ENCODE measurements at regions not wholly inside any gene's neighbourhood (a gene's known extent, or its start where the extent isn't known, plus 50 kb on each side); places are given as distances from the start of the nearest gene placed in this dataset.
A peak's percentile ranks its signal among the peaks of the same experiment; 100 is the strongest.

DNA sequence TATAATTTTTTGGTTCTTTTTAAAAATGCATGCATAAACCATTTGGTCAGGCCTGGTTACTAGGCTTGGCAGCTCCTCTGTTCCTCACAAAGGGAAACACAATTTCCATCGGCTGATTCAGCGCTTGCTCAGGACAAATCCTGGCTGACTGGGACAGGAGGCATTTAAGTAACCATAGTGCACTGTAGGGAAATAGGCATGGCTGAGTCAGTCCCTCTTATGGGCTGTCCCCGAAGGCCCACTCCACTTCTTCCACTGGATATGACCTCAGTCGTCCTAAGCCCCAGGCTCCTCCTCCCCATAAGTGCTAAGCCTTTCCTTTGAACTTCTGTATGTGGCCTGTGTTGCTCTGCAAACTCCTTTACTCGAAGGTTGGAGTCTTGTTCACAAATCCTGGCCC, 71.2 kb upstream of the GLIS3 start:
- H3K27me3 ChIP-seq (ENCODE audit: control insufficient read depth in 1 of 2, insufficient read depth in 2 of 2, low read length in 2 of 2), result no peaks in the 10 kb centered on the region
- no peak overlapping the region for H3K4me3 ChIP-seq (ENCODE audit: low read length)
- ChIA-PET POLR2A (no interaction called here), CTCF (no interaction called here)
- TF ChIP-seq, protein P1, sequence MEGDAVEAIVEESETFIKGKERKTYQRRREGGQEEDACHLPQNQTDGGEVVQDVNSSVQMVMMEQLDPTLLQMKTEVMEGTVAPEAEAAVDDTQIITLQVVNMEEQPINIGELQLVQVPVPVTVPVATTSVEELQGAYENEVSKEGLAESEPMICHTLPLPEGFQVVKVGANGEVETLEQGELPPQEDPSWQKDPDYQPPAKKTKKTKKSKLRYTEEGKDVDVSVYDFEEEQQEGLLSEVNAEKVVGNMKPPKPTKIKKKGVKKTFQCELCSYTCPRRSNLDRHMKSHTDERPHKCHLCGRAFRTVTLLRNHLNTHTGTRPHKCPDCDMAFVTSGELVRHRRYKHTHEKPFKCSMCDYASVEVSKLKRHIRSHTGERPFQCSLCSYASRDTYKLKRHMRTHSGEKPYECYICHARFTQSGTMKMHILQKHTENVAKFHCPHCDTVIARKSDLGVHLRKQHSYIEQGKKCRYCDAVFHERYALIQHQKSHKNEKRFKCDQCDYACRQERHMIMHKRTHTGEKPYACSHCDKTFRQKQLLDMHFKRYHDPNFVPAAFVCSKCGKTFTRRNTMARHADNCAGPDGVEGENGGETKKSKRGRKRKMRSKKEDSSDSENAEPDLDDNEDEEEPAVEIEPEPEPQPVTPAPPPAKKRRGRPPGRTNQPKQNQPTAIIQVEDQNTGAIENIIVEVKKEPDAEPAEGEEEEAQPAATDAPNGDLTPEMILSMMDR (IDR thresholded peaks at IDR 0.05), result no peak
- DNase-seq, result no peak
- no peak overlapping the region for H3K4me3 Mint-ChIP-seq
- peaks cover 15% of the 10 kb centered on the region for H3K27me3 Mint-ChIP-seq
- no peaks in the 10 kb centered on the region for H3K36me3 Mint-ChIP-seq (ENCODE audit: low read depth)
- no peak for ATAC-seq (ENCODE audit: poor library complexity)
- no peaks in the 10 kb centered on the region for H3K36me3 ChIP-seq (ENCODE audit: insufficient read depth, low read length)
- intact Hi-C loops (cut with DNase I, micrococcal nuclease), result loop anchor here in 1 of 2 experiments (10.0 kb wide), 1 partner anchor 1136 kb away; no protein-coding TSS in a partner anchor
- no peaks in the 10 kb centered on the region for H3K9me3 Mint-ChIP-seq
- no peak overlapping the region for H3K27ac Mint-ChIP-seq
- H3K4me1 ChIP-seq (ENCODE audit: insufficient read depth, low read length), result no peaks in the 10 kb centered on the region
- no peaks in the 10 kb centered on the region for H3K9me3 ChIP-seq (ENCODE audit: control insufficient read depth in 1 of 2, insufficient read depth in 1 of 2, low read length in 2 of 2)
- no peak overlapping the region for H3K27ac ChIP-seq (ENCODE audit: low read depth in 1 of 2, low read length in 2 of 2)
- no peaks in the 10 kb centered on the region for H3K4me1 Mint-ChIP-seq (ENCODE audit: low read depth)

DNA sequence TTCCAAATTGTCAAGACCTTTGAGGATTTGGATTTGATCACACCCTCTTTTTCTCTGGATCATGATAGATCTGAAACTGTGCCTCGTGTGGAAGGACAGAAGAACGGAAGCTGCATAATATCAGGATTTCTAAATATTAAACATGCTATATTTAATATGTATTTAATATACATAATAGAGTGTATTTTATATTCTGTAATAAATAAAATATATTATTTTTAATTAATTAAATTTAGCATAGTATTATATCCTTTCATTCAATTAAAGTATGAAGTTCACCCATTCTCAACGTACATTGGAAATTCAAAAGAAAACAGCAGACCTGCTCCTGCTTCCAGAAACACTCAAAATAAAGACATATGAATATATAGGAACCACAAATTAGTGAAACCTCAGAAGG, 70.6 kb upstream of the GLIS3 start:
- Mint-ChIP-seq H3K36me3 (ENCODE audit: low read depth) (no peaks in the 10 kb centered on the region), H3K4me1 (ENCODE audit: low read depth) (no peaks in the 10 kb centered on the region), H3K4me3 (no peak overlapping the region), H3K27ac (no peak overlapping the region), H3K9me3 (no peaks in the 10 kb centered on the region), H3K27me3 (peaks cover 14% of the 10 kb centered on the region)
- ChIA-PET POLR2A (no interaction called here), CTCF (no interaction called here)
- H3K4me1 ChIP-seq (ENCODE audit: insufficient read depth, low read length), result no peaks in the 10 kb centered on the region
- no peaks in the 10 kb centered on the region for H3K36me3 ChIP-seq (ENCODE audit: insufficient read depth, low read length)
- no peaks in the 10 kb centered on the region for H3K9me3 ChIP-seq (ENCODE audit: control insufficient read depth in 1 of 2, insufficient read depth in 1 of 2, low read length in 2 of 2)
- no peak overlapping the region for H3K27ac ChIP-seq (ENCODE audit: low read depth in 1 of 2, low read length in 2 of 2)
- no peak for DNase-seq
- H3K27me3 ChIP-seq (ENCODE audit: control insufficient read depth in 1 of 2, insufficient read depth in 2 of 2, low read length in 2 of 2), result no peaks in the 10 kb centered on the region
- TF ChIP-seq, protein P1 (IDR thresholded peaks at IDR 0.05), result no peak
- ATAC-seq (ENCODE audit: poor library complexity), result no peak
- intact Hi-C loops (cut with DNase I, micrococcal nuclease), result loop anchor here in 1 of 2 experiments (10.0 kb wide), 1 partner anchor 1136 kb away; no protein-coding TSS in a partner anchor
- no peak overlapping the region for H3K4me3 ChIP-seq (ENCODE audit: low read length)

DNA sequence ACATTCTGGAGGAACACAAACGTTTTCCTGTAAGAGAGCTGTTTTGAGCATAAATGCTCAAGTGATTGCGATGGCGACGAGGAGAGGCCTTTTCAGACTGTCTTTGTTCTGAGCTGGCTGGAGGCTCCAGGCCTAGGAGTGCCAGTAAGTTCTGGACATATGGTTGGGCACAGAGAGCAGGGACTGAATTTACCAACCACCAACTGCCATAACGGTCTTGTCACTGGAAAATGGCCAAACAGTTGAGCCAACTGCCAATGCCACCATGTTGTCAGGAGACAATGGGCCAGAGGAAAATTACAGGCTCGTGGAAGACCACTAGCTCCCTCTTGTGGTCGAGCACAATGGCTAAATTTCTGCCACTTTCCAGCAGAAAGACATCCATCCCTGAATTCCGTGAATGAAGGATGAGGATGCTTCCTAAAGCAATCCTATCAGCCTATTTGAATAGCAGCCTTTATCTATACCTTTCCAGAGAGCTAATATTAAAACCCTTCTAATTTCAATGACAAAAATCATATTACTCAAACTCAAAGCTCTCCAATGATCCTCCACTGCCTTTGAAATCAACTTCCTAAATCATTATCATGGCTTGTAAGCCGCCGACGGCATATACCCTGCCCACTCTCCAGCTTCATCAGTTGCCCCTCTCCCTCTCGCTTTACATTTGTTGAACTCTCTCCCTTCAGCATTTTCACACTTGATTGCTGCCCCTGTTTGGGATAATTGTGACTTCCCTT, 66.9 kb upstream of the GLIS3 start:
- Histone ChIP-seq H3K36me3 (ENCODE audit: insufficient read depth, low read length) (no peaks in the 10 kb centered on the region), H3K27me3 (ENCODE audit: control insufficient read depth in 1 of 2, insufficient read depth in 2 of 2, low read length in 2 of 2) (no peaks in the 10 kb centered on the region), H3K9me3 (ENCODE audit: control insufficient read depth in 1 of 2, insufficient read depth in 1 of 2, low read length in 2 of 2) (no peaks in the 10 kb centered on the region), H3K4me3 (ENCODE audit: low read length) (no peak overlapping the region), H3K27ac (ENCODE audit: low read depth in 1 of 2, low read length in 2 of 2) (no peak overlapping the region), H3K4me1 (ENCODE audit: insufficient read depth, low read length) (no peaks in the 10 kb centered on the region)
- ATAC-seq (ENCODE audit: poor library complexity) (no peak), DNase-seq (peak in 9 of 14 experiments; percentile 5 to 57 (median 16))
- CTCF ChIA-PET, result interaction anchor here (0.7 to 2.3 kb wide), 4 partner anchors 9 to 1509 kb away, joined by 3 to 15 read pairs (median 5); no protein-coding TSS in a partner anchor
- no peaks in the 10 kb centered on the region for H3K36me3 Mint-ChIP-seq (ENCODE audit: low read depth)
- POLR2A ChIA-PET, result no interaction called here
- TF ChIP-seq, protein P1 (IDR thresholded peaks at IDR 0.05), result peak; percentile 54
- no peaks in the 10 kb centered on the region for H3K27me3 Mint-ChIP-seq
- intact Hi-C loops (cut with DNase I, micrococcal nuclease), result loop anchor here (1.0 to 2.0 kb wide), 3 partner anchors 51 to 634 kb away; no protein-coding TSS in a partner anchor
- H3K4me3 Mint-ChIP-seq, result no peak overlapping the region
- no peak overlapping the region for H3K27ac Mint-ChIP-seq
- no peaks in the 10 kb centered on the region for H3K4me1 Mint-ChIP-seq (ENCODE audit: low read depth)
- H3K9me3 Mint-ChIP-seq, result no peaks in the 10 kb centered on the region
